NT2/D1 (cell line): ENCODE measurements at regions not wholly inside any gene's neighbourhood (a gene's known extent, or its start where the extent isn't known, plus 50 kb on each side); places are given as distances from the start of the nearest gene placed in this dataset.

ENCODE experiments used
- SUZ12 ChIP-seq: IDR thresholded peaks from 2 replicates; pipeline ENCODE4 v1.6.1; 2011; ENCODE audit not compliant: insufficient read length, insufficient read depth; ENCODE audit errors: extremely low read depth
- YY1 ChIP-seq: IDR thresholded peaks from 2 replicates; pipeline ENCODE4 v1.6.1; 2011; ENCODE audit not compliant: insufficient read length, insufficient read depth
- ZNF274 ChIP-seq: IDR thresholded peaks from 2 replicates; pipeline ENCODE4 v1.6.1; 2011; ENCODE audit warnings: mild to moderate bottlenecking, low read depth, low read length

DNA sequence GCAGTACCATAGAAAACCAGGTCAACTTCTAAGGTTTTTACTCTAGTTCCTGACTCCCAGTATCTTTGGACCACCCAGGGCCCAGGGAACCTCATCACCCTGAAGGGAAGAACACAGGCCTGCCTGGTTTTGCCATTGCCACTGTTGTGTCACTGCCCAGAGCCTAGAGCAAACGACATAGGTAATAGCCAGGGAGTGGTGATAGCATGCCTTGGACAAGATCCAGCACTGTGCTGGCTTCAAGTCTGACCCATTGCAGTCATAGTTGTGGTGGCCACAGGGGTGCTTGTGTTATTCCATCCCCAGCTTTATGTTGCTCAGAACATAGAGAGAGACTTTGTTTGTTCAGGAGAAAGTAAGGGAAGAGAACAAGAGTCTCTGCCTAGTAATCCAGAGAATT, 2310.2 kb downstream of the LRRC4C start:
- no peak for TF ChIP-seq YY1
- TF ChIP-seq ZNF274 = no peak
- TF ChIP-seq SUZ12 = no peak
